B cell (primary cell): ENCODE measurements at regions not wholly inside any gene's neighbourhood (a gene's known extent, or its start where the extent isn't known, plus 50 kb on each side); places are given as distances from the start of the nearest gene placed in this dataset.

Experiments
- CTCF ChIP-seq: fragments of 200-600 bp; IDR thresholded peaks from one replicate; pipeline ENCODE4 v1.8.0; 2022; ENCODE audit warnings: antibody characterized with exemption, mild to moderate bottlenecking
- EZH2 ChIP-seq: IDR thresholded peaks from 2 replicates; pipeline ENCODE4 v1.6.1; 2012; ENCODE audit warnings: borderline replicate concordance, low read depth, mild to moderate bottlenecking, moderate library complexity, low read length; ENCODE audit not compliant: insufficient read depth, poor library complexity, severe bottlenecking

- TF ChIP-seq CTCF (no peak), EZH2 (no peak)
These were observed 619.0 kb upstream of the GOLIM4 start for GRCh38 chr3:168714609-168715240.
